Prostate gland (tissue), 2 donors: ENCODE measurements at regions not wholly inside any gene's neighbourhood (a gene's known extent, or its start where the extent isn't known, plus 50 kb on each side); places are given as distances from the start of the nearest gene placed in this dataset.
"Not testable (repeated sequence)": the region's sequence is repeated elsewhere in the genome, so short reads cannot be mapped to it uniquely, and the experiment has no call there.

Experiments
- DNase-seq: peaks from one replicate; pipeline ENCODE4 v3.0.0-alpha.2; 2019; ENCODE audit warnings: low spot score
- H3K27ac ChIP-seq, 2 donors: fragments of 200-600 bp; sonication (generic); 2 replicates each; pipeline ENCODE4 v1.5.1; 2017 to 2019
- H3K27me3 ChIP-seq: fragments of 200-600 bp; sonication (generic); replicated peaks from 2 replicates; pipeline ENCODE4 v1.5.1; 2019; ENCODE audit not compliant: insufficient read depth
- H3K36me3 ChIP-seq, 2 donors: fragments of 200-600 bp; sonication (generic); 1 replicate in 1 of 2; 2 replicates in 1 of 2; pipeline versions ENCODE4 v1.5.1 to v1.8.1; 2017 to 2019
- H3K4me1 ChIP-seq: fragments of 200-600 bp; sonication (generic); replicated peaks from 2 replicates; pipeline ENCODE4 v1.5.1; 2019
- H3K4me3 ChIP-seq, 2 donors: fragments of 200-600 bp; sonication (generic); 2 replicates each; pipeline ENCODE4 v1.5.1; 2017 to 2019
- H3K9me3 ChIP-seq: fragments of 200-600 bp; sonication (generic); 2 replicates; pipeline ENCODE4 v1.5.1; 2017
- CTCF ChIP-seq, 4 experiments: fragments of 200-600 bp in 2 of 4; fragments of 450-650 bp in 2 of 4; sonication (generic) in 2 of 4; IDR thresholded peaks; 1 replicate in 3 of 4; 2 replicates in 1 of 4; pipeline ENCODE4 v1.5.1; 2016 to 2019; ENCODE audit warnings: antibody characterized with exemption in 4 of 4, mild to moderate bottlenecking in 2 of 4, moderate library complexity in 2 of 4
- POLR2A ChIP-seq: fragments of 450-650 bp; IDR thresholded peaks from one replicate; pipeline ENCODE4 v1.6.1; 2016; ENCODE audit warnings: antibody characterized with exemption, mild to moderate bottlenecking
- POLR2AphosphoS5 ChIP-seq: sonication (generic); formaldehyde crosslinking; IDR thresholded peaks from one replicate; pipeline ENCODE4 v1.6.1; 2017; ENCODE audit warnings: antibody characterized with exemption
- WGBS: methylation state at CpG from one replicate; pipeline ENCODE4 v1.1.5; 2018; 5-methylcytosine and 5-hydroxymethylcytosine counted together
- intact Hi-C: fragments of 100-400 bp; cut with DNase I; formaldehyde crosslinking; loops from one replicate; pipeline ENCODE4 v1.14.2; 2022

GRCh38 chr5:121429761-121430160 is 421.9 kb upstream of the FTMT start:
- intact Hi-C loops = no loop called here
- TF ChIP-seq POLR2AphosphoS5 (no peak), CTCF (IDR thresholded peaks at IDR 0.05) (no peak), POLR2A (no peak)
- no peaks in the 10 kb centered on the region for H3K27me3 ChIP-seq
- 26% methylated on average over 1 of the region's 1 CpG for WGBS
- H3K4me1 ChIP-seq = no peaks in the 10 kb centered on the region
- DNase-seq = no peak
- H3K4me3 ChIP-seq = no peak overlapping the region
- H3K36me3 ChIP-seq = no peaks in the 10 kb centered on the region
- H3K27ac ChIP-seq = no peak overlapping the region
- no peaks in the 10 kb centered on the region for H3K9me3 ChIP-seq

- no peak for DNase-seq
- intact Hi-C loops = no loop called here
- H3K27me3 ChIP-seq = no peaks in the 10 kb centered on the region
- H3K9me3 ChIP-seq = no peaks in the 10 kb centered on the region
- TF ChIP-seq POLR2AphosphoS5 (no peak), CTCF (IDR thresholded peaks at IDR 0.05) (no peak), POLR2A (no peak)
- no peaks in the 10 kb centered on the region for H3K36me3 ChIP-seq
- H3K27ac ChIP-seq = no peak overlapping the region
- H3K4me1 ChIP-seq = no peaks in the 10 kb centered on the region
- WGBS = 21% methylated on average over 4 of the region's 4 CpGs
- H3K4me3 ChIP-seq = no peak overlapping the region
Measured at GRCh38 chr5:121430538-121430937, 421.1 kb upstream of the FTMT start.

GRCh38 chr5:121445511-121445910 is 406.2 kb upstream of the FTMT start:
- Histone ChIP-seq H3K4me3 (no peak overlapping the region), H3K9me3 (no peaks in the 10 kb centered on the region), H3K27ac (no peak overlapping the region), H3K27me3 (no peaks in the 10 kb centered on the region), H3K36me3 (no peaks in the 10 kb centered on the region), H3K4me1 (no peaks in the 10 kb centered on the region)
- intact Hi-C loops = no loop called here
- WGBS = 86% methylated on average over 2 of the region's 2 CpGs
- no peak for DNase-seq
- TF ChIP-seq POLR2A = no peak
- no peak for TF ChIP-seq POLR2AphosphoS5
- no peak for TF ChIP-seq CTCF (IDR thresholded peaks at IDR 0.05)

- no peak overlapping the region for H3K4me3 ChIP-seq
- intact Hi-C loops = no loop called here
- no peaks in the 10 kb centered on the region for H3K36me3 ChIP-seq
- DNase-seq = no peak
- no peaks in the 10 kb centered on the region for H3K9me3 ChIP-seq
- TF ChIP-seq POLR2A = no peak
- TF ChIP-seq POLR2AphosphoS5 = no peak
- no peak for TF ChIP-seq CTCF (IDR thresholded peaks at IDR 0.05)
- no peak overlapping the region for H3K27ac ChIP-seq
- H3K27me3 ChIP-seq = no peaks in the 10 kb centered on the region
- H3K4me1 ChIP-seq = no peaks in the 10 kb centered on the region
- WGBS = 76% methylated on average over 3 of the region's 3 CpGs
Measured at GRCh38 chr5:121462441-121462840, 389.2 kb upstream of the FTMT start.

- H3K36me3 ChIP-seq, H3K4me3 ChIP-seq, H3K9me3 ChIP-seq, intact Hi-C loops, H3K27ac ChIP-seq, H3K27me3 ChIP-seq, H3K4me1 ChIP-seq, DNase-seq: not testable (repeated sequence)
Measured at GRCh38 chr5:121471222-121471621, 380.5 kb upstream of the FTMT start.
